Esophagus (tissue), 2 donors: ENCODE measurements at regions not wholly inside any gene's neighbourhood (a gene's known extent, or its start where the extent isn't known, plus 50 kb on each side); places are given as distances from the start of the nearest gene placed in this dataset.

Experiments
- H3K27ac ChIP-seq, 2 donors: one replicate each; pipeline ENCODE4 v1.5.1; 2013; ENCODE audit warnings: low read depth in 2 of 2, mild to moderate bottlenecking in 2 of 2, inconsistent platforms in 1 of 2, low read length in 1 of 2, moderate library complexity in 1 of 2
- H3K27me3 ChIP-seq, 2 donors: one replicate each; pipeline ENCODE4 v1.6.1; 2013; ENCODE audit warnings: low read length in 2 of 2, control low read depth in 1 of 2, mild to moderate bottlenecking in 1 of 2; ENCODE audit not compliant: insufficient read depth in 2 of 2, control insufficient read depth in 1 of 2
- H3K36me3 ChIP-seq, 2 donors: one replicate each; pipeline ENCODE4 v1.6.1; 2013; ENCODE audit warnings: low read length in 1 of 2; ENCODE audit not compliant: control insufficient read depth in 2 of 2, insufficient read depth in 2 of 2
- H3K4me1 ChIP-seq, 2 donors: one replicate each; pipeline ENCODE4 v1.6.1; 2013; ENCODE audit warnings: low read length in 1 of 2; ENCODE audit not compliant: control insufficient read depth in 2 of 2, insufficient read depth in 2 of 2
- H3K4me3 ChIP-seq, 2 donors: one replicate each; pipeline ENCODE4 v1.5.1; 2013; ENCODE audit warnings: low read length in 2 of 2, mild to moderate bottlenecking in 2 of 2, low read depth in 1 of 2, moderate library complexity in 1 of 2
- H3K9me3 ChIP-seq, 2 donors: one replicate each; pipeline ENCODE4 v1.6.1; 2013; ENCODE audit warnings: mild to moderate bottlenecking in 2 of 2, low read depth in 1 of 2, low read length in 1 of 2, moderate library complexity in 1 of 2; ENCODE audit not compliant: control insufficient read depth in 2 of 2, insufficient read depth in 1 of 2
- WGBS, 2 donors: extraction: QIAGEN DNeasy Blood & Tissue Kit; methylation state at CpG; one replicate each; pipeline ENCODE4 v1.1.7; 2013; 5-methylcytosine and 5-hydroxymethylcytosine counted together
- donor health status: healthy with polysubstance abuse.
- donor health status: Bipolar disorder and iron deficiency.

GRCh38 chr13:76446191-76446590 lies 440.0 kb downstream of the KCTD12 start:
- Histone ChIP-seq H3K4me1 (no peaks in the 10 kb centered on the region), H3K4me3 (no peak overlapping the region), H3K27ac (no peak overlapping the region), H3K9me3 (no peaks in the 10 kb centered on the region), H3K36me3 (no peaks in the 10 kb centered on the region), H3K27me3 (no peaks in the 10 kb centered on the region)
- 13 to 30% methylated on average over 3 of the region's 3 CpGs for WGBS, 2 donors

GRCh38 chr13:76440568-76440967 lies 445.6 kb downstream of the KCTD12 start:
- Histone ChIP-seq H3K4me3 (no peak overlapping the region), H3K9me3 (no peaks in the 10 kb centered on the region), H3K27me3 (no peaks in the 10 kb centered on the region), H3K36me3 (no peaks in the 10 kb centered on the region), H3K27ac (no peak overlapping the region), H3K4me1 (no peaks in the 10 kb centered on the region)
- 75 to 77% methylated on average over 3 of the region's 3 CpGs for WGBS, 2 donors

- Histone ChIP-seq H3K4me1 (no peaks in the 10 kb centered on the region), H3K27ac (no peak overlapping the region), H3K36me3 (no peaks in the 10 kb centered on the region), H3K9me3 (no peaks in the 10 kb centered on the region), H3K27me3 (no peaks in the 10 kb centered on the region), H3K4me3 (no peak overlapping the region)
- 93 to 95% methylated on average over 2 of the region's 2 CpGs for WGBS, 2 donors
Measured at GRCh38 chr13:76439546-76439945, 446.7 kb downstream of the KCTD12 start.

- Histone ChIP-seq H3K9me3 (no peaks in the 10 kb centered on the region), H3K36me3 (no peaks in the 10 kb centered on the region), H3K27ac (no peak overlapping the region), H3K4me3 (no peak overlapping the region), H3K4me1 (no peaks in the 10 kb centered on the region), H3K27me3 (no peaks in the 10 kb centered on the region)
- 92 to 95% methylated on average over 2 of the region's 2 CpGs for WGBS, 2 donors
Measured at GRCh38 chr13:76438050-76438449, 448.2 kb downstream of the KCTD12 start.

GRCh38 chr13:76425935-76426334 lies 460.3 kb downstream of the KCTD12 start:
- H3K4me3 ChIP-seq: no peak overlapping the region
- H3K27ac ChIP-seq: no peak overlapping the region
- no peaks in the 10 kb centered on the region for H3K9me3 ChIP-seq
- WGBS, 2 donors: 44 to 48% methylated on average over 2 of the region's 2 CpGs
- no peaks in the 10 kb centered on the region for H3K36me3 ChIP-seq
- no peaks in the 10 kb centered on the region for H3K4me1 ChIP-seq
- H3K27me3 ChIP-seq: no peaks in the 10 kb centered on the region

- Histone ChIP-seq H3K4me3 (no peak overlapping the region), H3K9me3 (no peaks in the 10 kb centered on the region), H3K27me3 (no peaks in the 10 kb centered on the region), H3K36me3 (no peaks in the 10 kb centered on the region), H3K4me1 (no peaks in the 10 kb centered on the region), H3K27ac (no peak overlapping the region)
- WGBS, 2 donors: 58 to 66% methylated on average over 3 of the region's 3 CpGs
Measured at GRCh38 chr13:76421011-76421410, 465.2 kb downstream of the KCTD12 start.

- H3K9me3 ChIP-seq: no peaks in the 10 kb centered on the region
- H3K4me1 ChIP-seq: no peaks in the 10 kb centered on the region
- H3K4me3 ChIP-seq: no peak overlapping the region
- H3K27ac ChIP-seq: no peak overlapping the region
- 38 to 47% methylated on average over 2 of the region's 2 CpGs for WGBS, 2 donors
- no peaks in the 10 kb centered on the region for H3K36me3 ChIP-seq
- H3K27me3 ChIP-seq: no peaks in the 10 kb centered on the region
Measured at GRCh38 chr13:76418404-76418803, 467.8 kb downstream of the KCTD12 start.

GRCh38 chr13:76414320-76414719 lies 471.9 kb downstream of the KCTD12 start:
- WGBS, 2 donors: 54 to 63% methylated on average over 2 of the region's 2 CpGs
- Histone ChIP-seq H3K36me3 (no peaks in the 10 kb centered on the region), H3K27me3 (no peaks in the 10 kb centered on the region), H3K4me3 (no peak overlapping the region), H3K27ac (no peak overlapping the region), H3K4me1 (no peaks in the 10 kb centered on the region), H3K9me3 (no peaks in the 10 kb centered on the region)

- Histone ChIP-seq H3K36me3 (no peaks in the 10 kb centered on the region), H3K27me3 (no peaks in the 10 kb centered on the region), H3K27ac (no peak overlapping the region), H3K4me3 (no peak overlapping the region), H3K4me1 (no peaks in the 10 kb centered on the region), H3K9me3 (no peaks in the 10 kb centered on the region)
Measured at GRCh38 chr13:76406243-76406642, 480.0 kb downstream of the KCTD12 start.

GRCh38 chr13:76398425-76398824 lies 487.8 kb downstream of the KCTD12 start:
- H3K27ac ChIP-seq: no peak overlapping the region
- no peaks in the 10 kb centered on the region for H3K27me3 ChIP-seq
- no peak overlapping the region for H3K4me3 ChIP-seq
- H3K36me3 ChIP-seq: no peaks in the 10 kb centered on the region
- WGBS, 2 donors: 62 to 68% methylated on average over 1 of the region's 1 CpG
- H3K9me3 ChIP-seq: no peaks in the 10 kb centered on the region
- H3K4me1 ChIP-seq: no peaks in the 10 kb centered on the region
